ENCODE measurements at regions not wholly inside any gene's neighbourhood (a gene's known extent, or its start where the extent isn't known, plus 50 kb on each side); places are given as distances from the start of the nearest gene placed in this dataset.
"Not testable (repeated sequence)": the region's sequence is repeated elsewhere in the genome, so short reads cannot be mapped to it uniquely, and the experiment has no call there.

DNA sequence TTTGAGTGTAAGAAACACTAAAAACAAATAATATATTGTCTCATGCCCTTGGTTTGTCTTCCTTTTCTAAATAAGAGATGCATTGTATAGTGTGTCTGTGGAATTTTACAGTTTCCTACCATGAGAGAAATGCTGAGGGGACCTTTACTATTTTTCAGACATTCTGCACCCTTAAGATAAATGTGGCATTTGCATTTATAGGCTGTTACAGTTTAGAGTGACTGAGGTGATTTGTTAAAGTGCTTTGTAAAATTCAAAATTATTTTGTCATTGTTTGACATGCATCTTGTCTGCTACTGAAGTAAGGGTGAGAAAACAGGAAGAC is 78.9 kb upstream of the ZSWIM2 start:
- no peak for DNase-seq (ENCODE audit: low read depth)

DNA sequence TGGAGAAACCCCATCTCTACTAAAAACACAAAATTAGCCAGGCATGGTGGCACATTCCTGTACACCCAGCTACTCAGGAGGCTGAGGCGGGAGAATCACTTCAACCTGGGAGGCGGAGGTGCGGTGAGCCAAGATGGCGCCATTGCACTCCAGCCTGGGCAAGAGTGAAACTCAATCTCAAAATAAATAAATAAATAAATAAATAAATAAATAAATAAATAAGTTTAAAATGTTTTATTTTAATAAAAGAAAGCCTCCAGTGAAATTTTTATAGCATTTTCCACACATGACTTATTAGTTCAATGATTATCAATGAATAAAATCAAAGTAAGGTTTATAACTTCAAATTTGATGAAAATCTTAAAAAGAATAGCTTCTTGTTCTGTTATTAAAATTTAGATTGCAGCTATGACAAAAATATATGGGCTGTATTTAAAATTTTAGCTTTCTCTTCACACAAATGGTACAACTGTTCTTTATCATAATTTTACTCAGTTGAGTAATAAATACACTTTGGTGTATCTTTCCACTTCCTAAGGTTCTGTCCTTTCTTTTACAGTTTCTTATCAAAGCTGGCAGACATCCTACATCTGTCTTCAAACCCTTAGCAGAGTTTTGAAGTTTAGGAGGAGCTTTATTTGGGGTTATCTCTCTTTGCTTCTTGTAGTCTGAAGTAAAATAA is 78.4 kb upstream of the ZSWIM2 start:
- DNase-seq (ENCODE audit: low read depth) = no peak

- DNase-seq (ENCODE audit: low read depth) = no peak
Measured at GRCh38 chr2:186925514-186925913, 76.5 kb upstream of the ZSWIM2 start.

GRCh38 chr2:186922316-186922715 is 73.3 kb upstream of the ZSWIM2 start:
- not testable (repeated sequence) for DNase-seq (ENCODE audit: low read depth)

GRCh38 chr2:186919296-186919695 is 70.3 kb upstream of the ZSWIM2 start:
- peak; percentile 88 for DNase-seq (ENCODE audit: low read depth)

GRCh38 chr2:186918495-186918894 is 69.5 kb upstream of the ZSWIM2 start:
- peak; percentile 5 for DNase-seq (ENCODE audit: low read depth)

DNA sequence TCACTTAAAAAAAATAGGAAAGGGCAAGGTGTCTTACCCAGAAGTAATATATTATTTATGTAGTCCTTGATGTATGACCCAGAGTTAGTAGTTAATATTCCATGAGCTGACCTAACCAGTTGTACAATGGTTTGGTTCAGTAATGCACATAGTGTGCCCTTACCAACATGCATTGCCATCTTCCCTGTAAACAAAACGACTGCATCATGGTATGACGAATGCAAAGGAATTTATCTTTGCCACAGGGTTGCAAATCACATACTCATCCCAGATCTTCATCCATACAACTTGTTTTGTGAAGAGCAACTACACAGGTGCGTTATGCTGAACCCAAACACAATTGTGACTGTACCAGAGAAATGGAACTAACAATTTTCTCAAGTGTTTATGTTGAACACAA is 68.9 kb upstream of the ZSWIM2 start:
- peak; percentile 8 for DNase-seq (ENCODE audit: low read depth)

- no peak for DNase-seq (ENCODE audit: low read depth)
Measured at GRCh38 chr2:186913870-186914269, 64.9 kb upstream of the ZSWIM2 start.

GRCh38 chr2:186912979-186913378 is 64.0 kb upstream of the ZSWIM2 start:
- no peak for DNase-seq (ENCODE audit: low read depth)

DNA sequence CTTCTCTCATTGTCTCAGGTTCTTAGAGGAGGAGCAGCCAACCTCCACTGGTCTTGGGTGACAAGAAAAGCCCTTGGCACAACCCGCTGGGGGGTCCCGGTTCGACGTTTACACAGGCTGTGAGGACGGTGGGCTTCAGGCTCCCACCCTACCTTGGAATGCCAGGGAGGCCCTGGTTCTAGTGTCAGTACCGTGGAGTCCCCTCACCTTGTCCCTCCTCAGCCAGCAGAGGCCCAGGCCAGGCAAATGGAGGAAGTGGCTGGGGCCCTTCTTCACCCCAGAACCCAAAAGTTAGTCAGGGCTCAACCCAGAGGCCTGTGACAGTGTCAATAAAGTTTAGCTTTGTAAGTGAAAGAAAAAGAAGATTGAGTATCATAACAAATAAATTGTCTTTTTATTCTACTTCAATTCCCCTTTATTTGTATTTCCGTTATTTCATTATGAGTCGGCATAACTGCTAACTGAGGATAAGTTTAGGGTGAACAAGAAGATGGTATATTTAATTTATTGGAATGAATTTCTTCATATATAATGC is 62.6 kb upstream of the ZSWIM2 start:
- no peak for DNase-seq (ENCODE audit: low read depth)

DNA sequence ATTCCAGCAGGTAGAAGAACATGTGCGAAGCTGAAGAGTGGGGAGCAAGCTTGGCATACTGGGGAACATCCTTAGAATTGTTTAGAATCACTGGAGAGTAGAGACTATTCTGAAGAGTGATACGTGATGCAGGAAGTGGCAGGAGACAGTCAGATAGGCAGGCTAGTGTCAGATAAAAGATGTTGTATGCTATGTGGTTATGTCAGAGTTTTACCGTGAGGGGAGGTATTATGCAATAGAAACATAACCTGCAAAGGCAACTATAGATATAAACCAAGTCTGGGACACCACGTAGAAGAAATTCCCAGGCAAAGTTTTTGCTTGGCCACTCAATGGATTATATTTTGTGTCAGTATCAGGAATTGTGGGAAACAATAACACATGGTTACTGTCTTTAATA is 62.0 kb upstream of the ZSWIM2 start:
- DNase-seq (ENCODE audit: low read depth) = no peak

DNA sequence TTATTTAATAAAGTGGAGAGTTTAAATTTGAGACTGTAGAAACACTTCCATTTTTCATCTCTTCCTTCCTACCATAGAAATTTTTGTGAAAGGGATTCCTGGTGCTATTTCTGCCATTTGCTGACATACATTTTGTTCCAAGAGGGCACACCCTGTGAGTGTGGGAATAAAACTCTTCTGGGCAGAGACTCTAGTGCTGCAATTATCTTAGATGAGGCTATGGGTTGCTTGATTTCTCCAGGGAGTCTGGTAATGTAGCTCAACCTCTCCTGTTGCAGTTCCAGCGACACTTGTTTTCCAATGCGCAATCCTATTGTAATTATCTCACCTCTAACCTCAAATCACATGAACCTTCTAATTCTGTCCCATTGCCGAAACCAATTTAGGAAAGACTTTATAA is 60.1 kb upstream of the ZSWIM2 start:
- DNase-seq (ENCODE audit: low read depth) = peak; percentile 18

DNA sequence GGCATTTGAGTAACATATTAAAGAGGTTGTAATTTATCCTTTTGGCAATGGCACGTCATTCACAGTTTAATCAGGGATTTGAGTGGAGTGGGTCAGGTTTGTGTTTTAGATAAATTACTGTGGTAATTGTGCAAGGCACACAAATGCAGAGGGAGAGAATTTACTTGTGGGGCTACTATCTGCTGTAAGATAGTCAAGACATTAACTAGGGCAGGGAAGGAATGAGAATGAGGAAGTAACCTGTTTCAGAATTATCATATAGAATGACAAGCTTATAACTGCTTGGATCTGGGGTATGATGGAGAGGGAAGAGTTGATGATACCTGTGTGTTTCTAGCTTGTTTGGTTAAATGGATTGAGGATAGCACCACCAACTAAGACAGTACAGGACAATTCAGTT is 58.9 kb upstream of the ZSWIM2 start:
- no peak for DNase-seq (ENCODE audit: low read depth)

- DNase-seq (ENCODE audit: low read depth) = peak; percentile 8
Measured at GRCh38 chr2:186903216-186903615, 54.2 kb upstream of the ZSWIM2 start.

Data from fibroblast of gingiva (primary cell).